Upper lobe of left lung (tissue), 6 donors: ENCODE measurements at regions not wholly inside any gene's neighbourhood (a gene's known extent, or its start where the extent isn't known, plus 50 kb on each side); places are given as distances from the start of the nearest gene placed in this dataset.

Experiments
- ATAC-seq, 2 donors: fragments of 200-7000 bp; cut with Tn5 transposase; one replicate each; pipeline ENCODE4 v1.9.1; 2022; ENCODE audit warnings: mild to moderate bottlenecking in 2 of 2, moderate library complexity in 2 of 2; ENCODE audit not compliant: low FRiP score in 2 of 2
- DNase-seq, 2 donors: peaks; one replicate each; pipeline ENCODE4 v3.0.0-alpha.2; 2019 to 2020
- H3K27ac ChIP-seq, 4 donors: fragments of 200-600 bp; sonication (generic); one replicate each; pipeline ENCODE4 v1.5.1; 2016 to 2019
- H3K27me3 ChIP-seq, 4 donors: fragments of 200-600 bp; sonication (generic); one replicate each; pipeline ENCODE4 v1.5.1; 2017 to 2019
- H3K36me3 ChIP-seq, 4 donors: fragments of 200-600 bp; sonication (generic); one replicate each; pipeline ENCODE4 v1.5.1; 2016 to 2019
- H3K4me1 ChIP-seq, 4 donors: fragments of 200-600 bp; sonication (generic); one replicate each; pipeline ENCODE4 v1.5.1; 2018 to 2019
- H3K4me3 ChIP-seq, 4 donors: fragments of 200-600 bp; sonication (generic); one replicate each; pipeline ENCODE4 v1.5.1; 2017 to 2019; ENCODE audit warnings: mild to moderate bottlenecking in 2 of 4, moderate library complexity in 1 of 4
- H3K9me3 ChIP-seq, 4 donors: fragments of 200-600 bp; sonication (generic); one replicate each; pipeline ENCODE4 v1.5.1; 2018 to 2019
- CTCF ChIP-seq, 6 experiments: fragments of 450-650 bp in 4 of 6; fragments of 200-600 bp in 2 of 6; sonication (generic) in 2 of 6; IDR thresholded peaks; one replicate each; pipeline ENCODE4 v1.5.1; 2016 to 2019; ENCODE audit warnings: antibody characterized with exemption in 6 of 6
- EP300 ChIP-seq, 4 donors: sonication (generic); formaldehyde crosslinking; IDR thresholded peaks; one replicate each; pipeline ENCODE4 v1.5.1; 2017; ENCODE audit warnings: antibody characterized with exemption in 4 of 4, control low read depth in 2 of 4
- POLR2A ChIP-seq, 4 donors: fragments of 450-650 bp; IDR thresholded peaks; one replicate each; pipeline ENCODE4 v1.5.1; 2016 to 2017; ENCODE audit warnings: antibody characterized with exemption in 4 of 4, mild to moderate bottlenecking in 2 of 4
- POLR2AphosphoS5 ChIP-seq, 2 donors: sonication (generic); formaldehyde crosslinking; IDR thresholded peaks; one replicate each; pipeline ENCODE4 v1.5.1; 2017; ENCODE audit warnings: antibody characterized with exemption in 2 of 2
- whole genome bisulfite sequencing, 2 donors: methylation state at CpG; one replicate each; pipeline ENCODE4 v1.1.5; 2017 to 2018; 5-methylcytosine and 5-hydroxymethylcytosine counted together
- small RNA-seq, 4 donors: library from RNA; depleted of rRNA; stranded (forward); fragments of <200 nt; gene quantifications; one replicate each; pipeline ENCODE3, GENCODE V24; 2016
- donor health status: DM: no; HTN: no; CAD: no; lungs with moderate emphysema.
- donor health status: DM: no; HTN: yes; CAD: no; lungs with severe emphysema.

- no peak for TF ChIP-seq EP300 (IDR thresholded peaks at IDR 0.05)
- TF ChIP-seq POLR2AphosphoS5 (IDR thresholded peaks at IDR 0.05), result no peak
- TF ChIP-seq CTCF (IDR thresholded peaks at IDR 0.05), result no peak
- no peak for TF ChIP-seq POLR2A (IDR thresholded peaks at IDR 0.05)
Observed at GRCh38 chr10:80000541-80000940, 51.6 kb upstream of the SFTPD start.

More at GRCh38 chr10:80000541-80000940, 51.6 kb upstream of the SFTPD start:
- no peaks in the 10 kb centered on the region for H3K4me1 ChIP-seq
- H3K4me3 ChIP-seq, result no peak overlapping the region
- no peaks in the 10 kb centered on the region for H3K36me3 ChIP-seq
- H3K27me3 ChIP-seq, result no peaks in the 10 kb centered on the region
- WGBS, 2 donors, result 97 to 98% methylated on average over 5 of the region's 5 CpGs
- ATAC-seq, result no peak
- H3K9me3 ChIP-seq, result no peaks in the 10 kb centered on the region
- no peak overlapping the region for H3K27ac ChIP-seq
- no peak for DNase-seq

Small RNA genes lying in the stretch of these regions (small RNA-seq; reads per million reads assigned to genes)
- gene AL356095.1, result 0 reads per million in 4 donors
